DOHH2 (cell line): ENCODE measurements at regions not wholly inside any gene's neighbourhood (a gene's known extent, or its start where the extent isn't known, plus 50 kb on each side); places are given as distances from the start of the nearest gene placed in this dataset.

Experiments used
- CTCF ChIP-seq: fragments of 200-600 bp; sonication (generic); IDR thresholded peaks from one replicate; pipeline ENCODE4 v1.5.1; 2014; ENCODE audit warnings: antibody characterized with exemption, mild to moderate bottlenecking, low read depth, low read length; ENCODE audit not compliant: poor library complexity, severe bottlenecking
- EZH2phosphoT487 ChIP-seq: fragments of 200-600 bp; sonication (generic); IDR thresholded peaks from 2 replicates; pipeline ENCODE4 v1.6.1; 2017; ENCODE audit warnings: borderline replicate concordance, mild to moderate bottlenecking, antibody characterized with exemption, low read length, moderate library complexity, mixed read lengths

- TF ChIP-seq CTCF (no peak), EZH2phosphoT487 (no peak)
Measured at GRCh38 chr14:101173698-101174521, 270.4 kb upstream of the RTL1 start.
